ENCODE measurements at regions not wholly inside any gene's neighbourhood (a gene's known extent, or its start where the extent isn't known, plus 50 kb on each side); places are given as distances from the start of the nearest gene placed in this dataset.

- no peak for DNase-seq
Observed at GRCh38 chr10:111999915-112000302, 183.7 kb downstream of the GPAM start.

DNA sequence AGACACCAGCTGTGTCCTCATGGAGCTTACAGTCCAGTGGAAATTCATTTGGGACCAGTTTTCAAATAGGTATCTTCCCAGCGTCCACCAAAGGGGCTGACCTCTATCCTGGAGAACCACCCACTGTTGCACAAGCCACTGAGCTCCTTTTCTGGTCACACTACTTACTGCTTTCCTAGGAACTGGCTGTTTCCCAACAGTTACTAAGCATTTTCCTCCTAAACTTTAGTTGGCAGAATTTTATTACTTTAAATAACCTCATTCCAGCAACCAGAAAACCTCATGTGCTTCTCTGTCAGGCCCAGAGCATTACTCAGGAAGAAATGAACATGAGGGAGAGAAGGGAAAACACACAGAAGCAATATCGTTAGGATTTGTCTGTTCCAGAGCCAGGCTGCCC is 183.1 kb downstream of the GPAM start:
- DNase-seq: no peak

DNA sequence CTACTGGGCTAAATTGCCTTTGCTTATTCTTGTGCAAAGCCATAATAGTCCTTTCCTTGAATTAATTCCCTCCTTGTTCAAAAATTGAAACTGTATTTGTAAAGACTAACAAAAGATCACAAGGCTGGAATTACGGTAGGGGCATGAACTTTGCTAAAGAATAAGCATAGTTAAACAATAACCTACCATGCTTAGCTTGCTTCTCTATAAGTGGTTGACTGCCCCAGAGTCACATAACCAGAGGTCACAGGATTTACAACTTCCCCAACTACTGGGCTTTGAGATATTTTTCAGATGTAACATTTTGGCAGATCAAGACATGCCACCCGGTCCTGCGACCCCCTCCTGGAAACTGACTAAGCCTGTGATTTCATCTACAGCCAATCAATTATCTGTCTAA is 181.4 kb downstream of the GPAM start:
- no peak for DNase-seq

DNA sequence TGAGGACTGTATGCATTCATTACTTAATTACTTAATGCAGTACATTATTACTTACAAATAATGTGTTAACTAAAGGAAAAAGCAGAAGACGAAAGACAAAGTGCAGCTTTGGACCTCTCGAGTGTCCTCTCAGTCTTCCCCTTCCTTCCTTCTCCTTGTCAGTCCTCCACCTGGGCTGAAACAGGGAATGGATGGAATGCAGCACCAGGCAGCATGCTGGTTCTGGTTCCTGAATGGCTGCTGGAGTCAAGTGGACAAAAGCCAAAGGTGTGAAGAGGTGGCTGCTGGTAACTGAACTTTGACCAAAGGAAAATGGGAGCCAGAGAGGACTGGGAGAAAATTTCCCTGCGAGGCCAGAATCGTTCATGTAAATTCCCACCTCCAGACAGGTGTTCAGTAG is 179.5 kb downstream of the GPAM start:
- DNase-seq: no peak

DNA sequence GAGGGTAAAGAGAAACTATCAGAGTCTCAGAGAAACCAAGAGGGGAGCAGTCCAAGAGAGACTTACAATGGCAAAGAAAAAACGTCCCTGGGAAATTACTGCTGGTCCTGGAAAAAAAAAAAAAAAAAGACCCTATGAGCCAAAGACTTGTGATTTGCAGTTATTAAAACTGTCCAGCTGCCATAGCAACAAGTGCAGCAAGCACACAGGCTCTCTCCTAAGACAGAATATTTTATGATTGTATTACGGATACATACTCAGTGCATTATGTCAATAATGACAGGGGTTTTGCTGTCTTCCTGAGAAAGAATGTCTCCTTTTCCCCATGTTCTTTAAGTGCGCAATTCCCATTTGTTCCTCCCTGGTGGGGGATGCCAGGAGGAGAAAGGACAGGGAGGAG is 178.5 kb downstream of the GPAM start:
- DNase-seq: no peak

DNA sequence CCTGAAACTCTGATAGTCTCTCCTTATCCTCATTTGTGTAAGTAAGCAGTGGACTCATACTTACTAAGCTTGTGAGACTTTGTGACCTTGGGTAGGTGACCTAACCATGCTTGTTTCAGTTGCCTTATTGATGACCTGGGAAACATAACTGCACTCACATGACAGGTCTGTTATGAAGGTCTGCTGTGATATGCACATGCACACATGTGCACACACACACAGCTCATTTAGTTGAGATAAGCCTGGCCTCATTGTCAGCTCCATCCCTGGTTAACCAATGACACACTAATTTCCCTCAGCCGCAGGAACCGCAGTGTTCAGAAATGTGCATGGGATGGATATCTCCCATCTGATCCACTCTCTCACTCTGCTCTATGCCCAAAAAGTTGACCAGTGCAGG is 177.2 kb downstream of the GPAM start:
- DNase-seq: no peak

- DNase-seq: no peak
Observed at GRCh38 chr10:112006831-112007230, 176.7 kb downstream of the GPAM start.

- no peak for DNase-seq
Observed at GRCh38 chr10:112022196-112022595, 161.4 kb downstream of the GPAM start.

DNA sequence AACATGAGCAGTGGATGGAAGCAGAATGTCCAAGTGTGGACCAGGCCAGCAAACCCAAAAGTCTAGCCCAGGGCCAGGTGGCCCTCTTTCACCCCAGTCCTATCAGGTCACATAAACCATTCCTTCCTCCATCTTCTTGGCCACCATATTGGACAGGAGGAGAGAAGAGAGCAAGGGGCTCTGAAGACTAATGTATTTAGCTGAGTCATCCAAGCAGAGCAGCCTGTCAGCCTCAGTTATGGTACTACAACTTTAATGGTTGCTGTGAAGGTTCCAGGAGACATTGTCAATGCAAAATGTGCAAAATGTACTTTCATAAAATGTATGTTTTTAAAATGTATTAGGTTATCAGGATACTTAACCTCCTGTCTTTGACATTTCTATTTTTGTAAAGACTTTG is 159.5 kb downstream of the GPAM start:
- DNase-seq: no peak

DNA sequence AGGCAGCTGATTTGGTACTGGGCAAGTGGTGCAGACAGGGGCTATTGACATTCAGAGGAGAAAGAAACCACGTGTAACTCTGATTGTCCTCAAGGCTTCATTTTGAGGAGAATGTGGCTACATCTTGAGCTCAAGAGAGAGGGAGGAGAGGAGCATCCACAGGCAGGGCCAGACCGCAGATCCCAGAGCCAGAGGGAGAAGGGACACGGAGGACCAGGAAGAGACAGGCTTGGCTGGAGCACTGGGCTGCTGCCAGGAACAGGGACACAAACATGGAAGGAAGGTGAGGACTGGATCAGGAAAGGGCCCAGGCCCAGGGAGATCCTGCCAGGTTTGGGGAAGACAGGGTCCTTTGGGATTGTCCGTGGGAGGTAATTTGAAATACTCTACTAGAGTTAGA is 158.3 kb downstream of the GPAM start:
- no peak for DNase-seq

DNA sequence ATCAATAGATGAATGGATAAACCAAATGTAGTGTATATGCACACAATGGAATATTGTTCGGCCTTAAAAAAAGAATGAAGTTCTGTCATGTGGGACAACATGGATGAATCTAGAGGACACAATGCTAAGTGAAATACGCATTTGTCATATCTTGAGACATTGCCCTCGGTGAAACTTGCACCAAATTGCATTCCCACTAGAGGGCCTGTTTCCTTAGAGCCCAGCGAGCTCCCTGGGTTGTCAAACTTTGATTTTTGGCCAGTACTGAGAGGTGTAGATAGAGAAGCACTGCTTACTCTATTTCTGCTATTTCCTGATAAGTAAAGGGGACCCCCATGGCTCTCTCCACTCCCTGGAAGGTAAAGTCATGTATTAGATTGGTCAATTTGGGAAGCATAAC is 157.1 kb downstream of the GPAM start:
- no peak for DNase-seq

- DNase-seq: no peak
Observed at GRCh38 chr10:112027731-112028280, 155.8 kb downstream of the GPAM start.

GRCh38 chr10:112030431-112030830 is 153.1 kb downstream of the GPAM start:
- no peak for DNase-seq

GRCh38 chr10:112039823-112040222 is 143.7 kb downstream of the GPAM start:
- DNase-seq: no peak

GRCh38 chr10:112040696-112041095 is 142.9 kb downstream of the GPAM start:
- no peak for DNase-seq

DNA sequence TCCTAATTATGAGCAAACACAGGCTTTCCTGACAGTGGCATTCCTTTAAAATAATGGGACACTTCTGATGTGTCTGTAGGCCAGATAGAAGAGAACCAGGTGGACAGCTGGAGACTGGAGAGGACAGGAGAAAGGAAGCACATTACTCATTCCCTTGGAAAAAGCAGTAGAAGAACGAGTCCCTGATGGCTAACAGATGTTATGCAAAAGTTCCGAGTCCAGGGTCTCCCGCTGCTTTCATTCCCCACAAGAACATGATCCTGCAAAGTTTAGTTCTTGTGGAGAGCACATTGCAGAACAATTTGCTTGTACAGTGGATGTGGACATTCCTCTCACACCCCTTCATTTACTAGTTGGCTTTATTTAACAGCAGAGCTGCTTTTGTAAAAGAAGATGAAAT is 137.6 kb downstream of the GPAM start:
- no peak for DNase-seq

GRCh38 chr10:112047674-112048073 is 135.9 kb downstream of the GPAM start:
- no peak for DNase-seq

DNA sequence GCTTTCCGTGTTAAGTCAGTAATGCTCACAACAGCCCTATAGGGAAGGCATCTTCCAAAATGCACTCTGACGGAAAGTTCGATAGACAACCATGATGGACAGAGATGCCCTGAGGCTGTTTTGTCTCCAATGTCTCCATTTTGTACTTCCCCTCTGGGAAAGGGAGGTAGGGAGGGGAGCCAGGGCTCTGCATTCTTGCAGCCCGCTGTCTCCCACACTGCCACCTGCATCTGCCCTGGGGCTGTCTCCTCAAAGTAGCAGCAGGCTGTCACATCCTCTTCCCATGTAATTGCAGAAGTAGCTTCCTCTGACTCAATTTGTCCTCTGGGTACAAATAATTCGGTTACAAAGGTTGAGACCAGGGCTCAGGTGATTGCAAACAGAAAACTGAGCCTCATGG is 131.4 kb downstream of the GPAM start:
- DNase-seq: peak; percentile 39

- DNase-seq: no peak
Observed at GRCh38 chr10:112053895-112054294, 129.7 kb downstream of the GPAM start.

DNA sequence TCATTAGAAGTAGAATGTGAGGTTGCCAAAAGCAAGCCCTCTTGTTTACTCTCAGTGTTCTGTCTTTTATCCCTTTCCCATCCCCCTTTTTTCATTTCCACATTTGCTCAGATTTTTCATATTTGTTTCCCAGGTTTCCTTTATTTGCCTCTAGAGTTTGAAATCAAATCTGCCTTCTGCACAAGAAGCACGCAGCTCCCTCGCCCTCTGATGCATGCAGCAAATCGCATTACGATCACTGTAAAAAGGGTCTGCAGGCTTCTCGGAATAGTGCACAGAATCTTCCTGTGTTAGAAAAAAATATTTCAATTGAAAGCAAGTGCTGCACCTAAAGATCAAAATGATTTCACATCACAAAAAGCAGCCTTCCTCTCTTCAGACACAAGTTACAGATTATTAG is 129.0 kb downstream of the GPAM start:
- no peak for DNase-seq

DNA sequence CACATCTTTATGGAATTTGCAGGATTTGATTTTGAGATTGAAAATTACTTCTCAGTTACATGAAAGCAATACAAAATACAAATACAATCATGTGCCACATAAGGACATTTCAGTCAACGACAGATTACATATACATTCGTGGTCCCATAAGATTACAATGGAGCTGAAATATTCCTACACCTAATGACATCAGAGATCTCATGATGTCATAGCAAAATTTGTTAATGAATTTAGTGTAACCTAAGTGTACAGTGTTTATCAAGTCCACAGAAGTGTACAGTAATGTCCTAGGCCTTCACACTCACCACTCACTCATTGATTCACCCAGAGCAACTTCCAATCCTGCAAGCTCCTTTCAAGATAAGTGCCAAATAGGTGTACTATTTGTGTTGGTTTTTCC is 126.5 kb downstream of the GPAM start:
- no peak for DNase-seq

- DNase-seq: no peak
Observed at GRCh38 chr10:112059220-112059619, 124.3 kb downstream of the GPAM start.

DNA sequence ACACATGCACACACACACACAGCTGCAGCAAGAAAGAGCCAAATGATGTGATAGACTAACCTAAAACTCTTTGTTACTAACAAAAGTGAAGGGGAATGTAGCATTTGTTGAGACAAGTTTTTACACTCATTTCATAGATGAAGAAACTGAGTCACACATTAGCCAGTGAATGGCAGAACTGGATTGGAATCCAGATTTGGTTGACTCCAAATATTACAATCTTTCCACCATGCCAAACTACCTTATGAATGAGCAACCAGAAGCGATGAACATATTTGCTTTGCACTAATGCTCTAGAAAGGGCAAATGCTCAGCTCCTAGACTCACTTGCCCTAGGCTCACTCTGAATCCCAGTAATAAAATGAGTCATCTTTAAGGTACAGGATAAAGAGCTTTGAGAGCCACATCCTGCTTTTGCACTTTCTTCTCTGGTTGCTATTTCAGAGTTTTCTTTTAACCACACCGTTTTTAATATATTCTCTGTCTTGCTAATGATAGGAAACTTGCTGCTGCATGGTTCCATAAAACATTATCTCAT is 111.9 kb downstream of the GPAM start:
- DNase-seq: no peak

DNA sequence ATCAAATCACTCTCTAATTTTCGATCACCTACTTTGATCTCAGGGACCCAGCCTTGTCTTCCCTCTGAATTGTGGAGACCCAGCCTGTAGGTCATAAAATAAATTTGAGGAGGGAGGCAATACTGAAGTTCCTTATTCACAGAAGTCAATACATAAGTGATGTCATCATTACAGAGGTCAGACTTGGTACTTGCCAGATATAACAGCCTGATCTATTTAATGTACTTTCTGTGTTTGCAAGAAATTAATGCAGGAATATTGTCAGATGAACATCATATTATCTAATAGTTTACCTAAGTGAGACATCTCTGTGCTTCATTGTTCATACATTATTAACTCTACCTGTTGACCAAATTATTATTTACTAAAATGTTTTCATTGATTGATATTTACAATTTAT is 105.6 kb downstream of the GPAM start:
- DNase-seq: no peak

DNA sequence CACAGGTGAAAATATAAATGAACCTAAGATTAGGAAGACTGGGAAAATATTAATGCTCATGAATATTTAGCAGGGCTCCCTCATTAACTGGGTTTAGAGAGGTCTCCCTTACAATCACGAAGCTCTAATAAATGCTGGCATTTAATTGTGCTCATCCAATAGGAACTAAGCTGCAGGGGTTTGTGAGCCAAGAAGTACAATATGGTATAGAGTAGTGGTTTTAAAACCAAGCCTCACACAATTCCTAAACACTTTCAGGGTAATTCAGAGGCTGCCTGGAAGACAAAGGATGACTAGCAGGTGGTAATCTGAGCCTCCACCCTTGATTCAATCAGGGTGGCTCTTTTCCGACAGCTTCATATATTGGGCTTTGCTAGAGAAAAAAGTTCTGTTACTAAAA is 103.3 kb downstream of the GPAM start:
- DNase-seq: no peak

GRCh38 chr10:112082120-112082519 is 101.4 kb downstream of the GPAM start:
- no peak for DNase-seq
